ENCODE measurements at regions not wholly inside any gene's neighbourhood (a gene's known extent, or its start where the extent isn't known, plus 50 kb on each side); places are given as distances from the start of the nearest gene placed in this dataset.

DNA sequence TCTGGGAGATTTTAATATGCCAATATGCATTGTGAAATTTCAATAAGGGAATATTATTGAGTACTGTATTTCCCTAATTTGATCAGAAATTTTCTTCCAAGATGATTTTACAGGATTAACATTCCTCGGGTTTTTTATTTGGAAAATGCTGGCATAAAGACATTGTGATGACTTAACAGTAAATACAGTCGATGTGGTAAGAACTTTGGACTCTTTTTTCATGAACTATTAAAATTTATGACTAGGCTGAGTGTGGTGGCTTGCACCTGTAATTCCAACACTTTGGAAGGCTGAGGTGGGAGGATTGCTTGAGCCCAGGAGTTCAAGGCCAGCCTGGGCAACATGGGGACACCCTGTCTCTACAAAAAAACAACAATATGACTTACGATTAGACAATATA lies 197.1 kb upstream of the RASSF8 start:
- H3K27ac ChIP-seq, result no peak overlapping the region
- no peak for TF ChIP-seq ZFX (IDR thresholded peaks at IDR 0.05)
- TF ChIP-seq, protein P1, sequence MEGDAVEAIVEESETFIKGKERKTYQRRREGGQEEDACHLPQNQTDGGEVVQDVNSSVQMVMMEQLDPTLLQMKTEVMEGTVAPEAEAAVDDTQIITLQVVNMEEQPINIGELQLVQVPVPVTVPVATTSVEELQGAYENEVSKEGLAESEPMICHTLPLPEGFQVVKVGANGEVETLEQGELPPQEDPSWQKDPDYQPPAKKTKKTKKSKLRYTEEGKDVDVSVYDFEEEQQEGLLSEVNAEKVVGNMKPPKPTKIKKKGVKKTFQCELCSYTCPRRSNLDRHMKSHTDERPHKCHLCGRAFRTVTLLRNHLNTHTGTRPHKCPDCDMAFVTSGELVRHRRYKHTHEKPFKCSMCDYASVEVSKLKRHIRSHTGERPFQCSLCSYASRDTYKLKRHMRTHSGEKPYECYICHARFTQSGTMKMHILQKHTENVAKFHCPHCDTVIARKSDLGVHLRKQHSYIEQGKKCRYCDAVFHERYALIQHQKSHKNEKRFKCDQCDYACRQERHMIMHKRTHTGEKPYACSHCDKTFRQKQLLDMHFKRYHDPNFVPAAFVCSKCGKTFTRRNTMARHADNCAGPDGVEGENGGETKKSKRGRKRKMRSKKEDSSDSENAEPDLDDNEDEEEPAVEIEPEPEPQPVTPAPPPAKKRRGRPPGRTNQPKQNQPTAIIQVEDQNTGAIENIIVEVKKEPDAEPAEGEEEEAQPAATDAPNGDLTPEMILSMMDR (conservative IDR thresholded peaks at IDR 0.05), result no peak

DNA sequence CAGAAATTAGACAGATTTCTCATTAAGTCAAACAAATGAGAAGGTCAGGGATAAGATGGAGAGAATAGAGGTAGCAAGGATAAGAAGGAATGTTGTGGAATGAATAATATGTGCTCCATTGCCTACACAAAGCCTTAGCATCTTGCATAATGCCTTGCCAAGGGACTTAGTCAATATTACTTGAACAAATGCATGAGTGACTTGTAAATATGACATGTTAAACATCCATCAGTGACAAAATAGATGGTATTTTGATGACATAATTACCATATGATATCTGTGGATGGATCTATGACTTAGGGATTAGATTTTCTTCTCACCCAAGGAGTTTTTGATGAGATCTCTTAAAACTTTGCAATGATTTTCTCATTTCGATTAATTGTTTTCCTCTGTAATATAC lies 194.1 kb upstream of the RASSF8 start:
- no peak overlapping the region for H3K27ac ChIP-seq

DNA sequence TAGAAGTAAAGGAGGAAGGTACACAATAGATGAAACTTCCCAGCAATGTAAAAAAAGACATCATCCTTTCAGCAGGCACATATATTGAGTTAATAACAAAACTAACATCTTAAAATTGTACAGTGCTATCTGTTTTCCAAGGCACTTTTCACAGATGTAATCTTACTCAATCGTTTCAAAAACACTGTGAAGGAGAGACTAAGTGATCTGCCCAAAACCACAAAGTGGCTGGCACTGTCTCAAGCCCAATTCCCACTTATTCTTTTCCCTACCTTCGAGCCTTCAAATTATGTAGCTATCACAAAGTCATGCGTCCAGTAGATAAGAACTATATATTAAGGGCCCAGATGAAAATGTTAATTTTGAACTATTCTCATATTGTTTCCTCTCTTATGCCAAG lies 193.6 kb upstream of the RASSF8 start:
- H3K27ac ChIP-seq, result no peak overlapping the region
- no peak for TF ChIP-seq ZFX (IDR thresholded peaks at IDR 0.05)
- TF ChIP-seq, protein P1 (conservative IDR thresholded peaks at IDR 0.05), result no peak

More for the DNA sequence above, 194.1 kb upstream of the RASSF8 start:
- no peak for TF ChIP-seq ZFX (IDR thresholded peaks at IDR 0.05)

DNA sequence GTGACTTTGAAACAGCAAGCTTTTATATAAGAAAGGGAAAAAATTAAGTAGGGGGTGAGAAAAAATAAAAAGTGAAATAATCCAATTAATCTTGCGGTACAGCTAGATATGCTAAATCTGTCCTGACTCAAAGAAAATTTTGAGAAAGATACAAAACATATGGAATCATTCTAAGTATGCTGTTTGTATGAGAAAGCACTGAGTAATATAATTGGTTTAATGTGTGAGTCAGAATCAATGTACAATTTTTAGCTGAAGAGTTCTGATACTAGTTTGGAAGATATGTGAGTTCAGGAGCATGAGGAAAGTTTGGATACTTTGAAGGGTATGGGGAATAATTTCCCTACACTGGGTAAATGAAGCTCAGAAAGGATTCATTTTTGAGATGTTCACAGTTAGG lies 190.9 kb upstream of the RASSF8 start:
- TF ChIP-seq ZFX (IDR thresholded peaks at IDR 0.05), result no peak
- TF ChIP-seq, protein P1 (conservative IDR thresholded peaks at IDR 0.05), result no peak
- no peak overlapping the region for H3K27ac ChIP-seq

DNA sequence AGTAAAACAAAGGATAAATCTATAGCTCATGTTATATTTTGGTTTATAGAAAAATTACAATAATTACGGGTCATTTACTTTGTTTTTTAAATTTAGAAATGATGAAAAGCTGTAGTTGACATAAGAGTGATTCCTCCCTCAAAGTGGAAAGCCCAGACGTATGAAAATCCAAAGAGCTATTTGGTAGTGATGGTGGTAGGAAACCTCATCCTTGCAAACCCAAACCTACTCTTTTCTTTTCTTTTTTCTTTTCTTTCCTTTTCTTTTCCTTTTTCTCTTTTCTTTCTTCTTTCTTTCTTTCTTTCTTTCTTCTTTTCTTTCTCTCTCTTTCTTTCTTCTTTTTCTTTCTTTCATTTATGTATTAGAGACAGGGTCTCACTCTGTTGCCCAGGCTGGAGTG lies 190.3 kb upstream of the RASSF8 start:
- H3K27ac ChIP-seq, result peak overlapping the region; percentile 19; the same call in 1 of the 2 replicates
- no peak for TF ChIP-seq ZFX (IDR thresholded peaks at IDR 0.05)
- TF ChIP-seq, protein P1 (conservative IDR thresholded peaks at IDR 0.05), result no peak

DNA sequence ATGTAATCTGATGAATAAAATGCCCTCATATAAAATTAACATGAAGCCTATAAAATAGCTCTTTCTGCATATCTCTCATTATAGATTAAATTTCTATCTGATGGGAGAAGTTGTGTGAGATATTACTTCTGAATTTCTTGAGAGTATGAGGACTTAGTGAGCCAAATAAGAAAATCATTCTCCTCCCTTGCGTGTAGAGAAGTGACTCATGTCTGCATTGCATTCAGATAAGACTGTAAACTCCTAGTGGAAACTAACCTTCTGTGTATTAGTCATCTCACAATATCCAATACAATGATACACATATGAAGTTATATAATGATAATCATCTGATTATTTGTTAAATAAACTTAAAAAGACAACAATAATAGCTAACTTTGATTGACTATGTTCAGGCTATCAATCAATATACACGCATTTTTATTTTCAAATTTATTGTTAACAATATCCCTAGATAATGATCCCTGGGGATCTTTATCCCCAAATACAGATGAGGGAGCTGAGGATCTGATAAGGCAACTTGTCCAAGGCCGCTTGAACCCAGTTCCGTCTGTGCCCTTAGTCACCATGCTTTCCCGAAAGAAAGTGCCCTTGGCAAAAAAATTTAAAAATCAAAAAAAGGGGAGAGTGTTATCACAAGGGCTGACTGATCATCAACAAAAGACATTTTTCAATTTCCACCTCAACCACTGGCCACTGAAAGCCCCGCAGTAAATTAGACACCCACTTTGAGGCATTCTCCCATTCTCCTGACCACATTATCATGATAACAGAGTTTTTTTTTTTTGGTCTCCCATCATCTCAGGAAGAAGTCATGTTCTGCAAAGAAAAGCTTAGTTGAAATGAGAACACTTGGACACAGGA lies 189.2 kb upstream of the RASSF8 start:
- no peak overlapping the region for H3K27ac ChIP-seq
- no peak for TF ChIP-seq ZFX (IDR thresholded peaks at IDR 0.05)
- TF ChIP-seq, protein P1 (conservative IDR thresholded peaks at IDR 0.05), result no peak

DNA sequence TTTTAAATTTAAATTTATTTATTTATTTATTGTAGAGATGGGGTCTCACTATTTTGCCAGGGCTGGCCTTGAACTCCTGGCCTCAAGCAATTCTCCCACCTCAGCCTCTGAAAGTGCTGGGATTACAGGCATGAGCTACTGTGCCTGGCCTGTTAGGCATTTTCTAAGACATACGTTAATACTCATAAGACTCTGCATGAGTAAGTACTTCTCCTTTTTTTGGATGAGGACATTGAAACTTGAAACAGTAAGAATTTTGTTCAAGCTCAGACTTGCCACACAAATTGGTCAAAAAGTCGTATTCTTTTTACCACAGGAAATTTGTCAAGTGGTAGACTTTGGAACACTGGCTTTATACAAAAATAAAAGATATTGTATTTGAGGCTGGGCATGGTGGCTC lies 187.4 kb upstream of the RASSF8 start:
- no peak overlapping the region for H3K27ac ChIP-seq
- TF ChIP-seq, protein P1 (conservative IDR thresholded peaks at IDR 0.05), result no peak
- no peak for TF ChIP-seq ZFX (IDR thresholded peaks at IDR 0.05)

DNA sequence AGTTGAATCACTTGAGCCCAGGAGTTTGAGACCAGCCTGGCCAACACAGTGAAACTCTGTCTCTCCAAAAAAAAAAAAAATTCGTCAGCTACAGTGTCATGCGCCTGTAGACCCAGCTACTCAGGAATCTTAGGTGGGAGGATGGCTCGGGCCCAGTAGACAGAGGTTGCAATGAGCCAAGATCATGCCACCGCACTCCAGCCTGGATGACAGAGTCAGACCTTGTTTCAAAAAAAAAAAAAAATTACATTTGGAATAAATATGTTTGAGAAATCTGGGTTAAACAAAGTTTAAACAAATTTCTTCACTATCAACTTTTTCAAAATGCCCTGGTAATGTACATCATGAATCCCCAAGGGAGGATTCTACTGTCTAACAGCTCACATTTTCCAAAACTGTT lies 187.0 kb upstream of the RASSF8 start:
- TF ChIP-seq ZFX (IDR thresholded peaks at IDR 0.05), result no peak
- TF ChIP-seq, protein P1 (conservative IDR thresholded peaks at IDR 0.05), result no peak
- no peak overlapping the region for H3K27ac ChIP-seq

All from C4-2B (cell line).